Keratinocyte (primary cell): ENCODE measurements at regions not wholly inside any gene's neighbourhood (a gene's known extent, or its start where the extent isn't known, plus 50 kb on each side); places are given as distances from the start of the nearest gene placed in this dataset.

Source experiments
- DNase-seq: peaks from one replicate; pipeline ENCODE4 v3.0.0-alpha.2; 2011; ENCODE audit warnings: low read depth, missing footprints, low spot score
- FAIRE-seq: peaks from 2 replicates; lab custom pipeline; 2011; peaks lifted over from hg19 to GRCh38; lab: Jason Lieb, UNC
- H2AFZ ChIP-seq: 2 replicates; pipeline ENCODE4 v1.6.0; 2012; ENCODE audit warnings: low read length, control low read depth, inconsistent platforms; ENCODE audit not compliant: control insufficient read depth
- H3K27ac ChIP-seq: 2 replicates; pipeline ENCODE4 v1.5.1; 2011; ENCODE audit warnings: low read length; ENCODE audit not compliant: control insufficient read depth, insufficient read depth
- H3K27me3 ChIP-seq: 3 replicates; pipeline ENCODE4 v1.6.0; 2011; ENCODE audit warnings: low read length; ENCODE audit not compliant: control insufficient read depth, insufficient read depth; ENCODE audit errors: extremely low read depth
- H3K36me3 ChIP-seq, 2 experiments: 2 replicates in 1 of 2; 3 replicates in 1 of 2; pipeline ENCODE4 v1.5.1; 2011; ENCODE audit warnings: low read length in 2 of 2, mild to moderate bottlenecking in 1 of 2; ENCODE audit not compliant: control insufficient read depth in 2 of 2, insufficient read depth in 2 of 2; ENCODE audit errors: extremely low read depth in 1 of 2
- H3K4me1 ChIP-seq: 3 replicates; pipeline ENCODE4 v1.5.1; 2011; ENCODE audit warnings: low read length; ENCODE audit not compliant: control insufficient read depth, insufficient read depth; ENCODE audit errors: extremely low read depth
- H3K4me2 ChIP-seq: 3 replicates; pipeline ENCODE4 v1.6.0; 2011; ENCODE audit warnings: low read depth, low read length; ENCODE audit not compliant: control insufficient read depth, insufficient read depth; ENCODE audit errors: extremely low read depth
- H3K4me3 ChIP-seq, 3 experiments: fragments of 200-600 bp in 1 of 3; sonication (generic) in 1 of 3; 2 replicates in 2 of 3; 3 replicates in 1 of 3; pipeline ENCODE4 v1.5.1; 2011 to 2016; ENCODE audit warnings: low read length in 3 of 3, mild to moderate bottlenecking in 3 of 3, control low read depth in 2 of 3, inconsistent platforms in 1 of 3, low read depth in 1 of 3, mixed read lengths in 1 of 3, mixed run types in 1 of 3, moderate library complexity in 1 of 3; ENCODE audit not compliant: control insufficient read depth in 2 of 3, insufficient read depth in 2 of 3; ENCODE audit errors: extremely low read depth in 1 of 3
- H3K79me2 ChIP-seq: 2 replicates; pipeline ENCODE4 v1.6.0; 2012; ENCODE audit warnings: low read length; ENCODE audit not compliant: control insufficient read depth, insufficient read depth
- H3K9ac ChIP-seq: 3 replicates; pipeline ENCODE4 v1.6.0; 2011; ENCODE audit warnings: low read length; ENCODE audit not compliant: control insufficient read depth, insufficient read depth; ENCODE audit errors: extremely low read depth
- H3K9me1 ChIP-seq: 3 replicates; pipeline ENCODE4 v1.6.0; 2011; ENCODE audit warnings: low read length; ENCODE audit not compliant: control insufficient read depth, insufficient read depth; ENCODE audit errors: extremely low read depth
- H3K9me3 ChIP-seq: 2 replicates; pipeline ENCODE4 v1.5.1; 2012; ENCODE audit warnings: low read depth, low read length; ENCODE audit not compliant: control insufficient read depth
- H4K20me1 ChIP-seq: 3 replicates; pipeline ENCODE4 v1.6.0; 2011; ENCODE audit warnings: low read length; ENCODE audit not compliant: control insufficient read depth, insufficient read depth; ENCODE audit errors: extremely low read depth
- CTCF ChIP-seq, 3 experiments: IDR thresholded peaks in 1 of 3; conservative IDR thresholded peaks in 1 of 3; optimal IDR thresholded peaks in 1 of 3; 2 replicates in 2 of 3; 3 replicates in 1 of 3; pipeline versions ENCODE3 to v1.5.1; 2011; ENCODE audit warnings: low read length in 3 of 3, mild to moderate bottlenecking in 3 of 3, moderate library complexity in 2 of 3, control low read depth in 1 of 3, inconsistent platforms in 1 of 3; ENCODE audit not compliant: insufficient read depth in 2 of 3; ENCODE audit errors: extremely low read depth in 1 of 3
- EZH2 ChIP-seq: IDR thresholded peaks from one replicate; pipeline ENCODE4 v1.6.1; 2012; ENCODE audit warnings: inconsistent platforms, mild to moderate bottlenecking, low read length, moderate library complexity
- dilution Hi-C: fragments of 300-500 bp; cut with MboI; formaldehyde crosslinking; loops from one replicate; pipeline ENCODE4 v1.7.0; 2020; ENCODE audit warnings: low sequenced_read_pairs; ENCODE audit not compliant: extremely low pct_ligation_motif_present

DNA sequence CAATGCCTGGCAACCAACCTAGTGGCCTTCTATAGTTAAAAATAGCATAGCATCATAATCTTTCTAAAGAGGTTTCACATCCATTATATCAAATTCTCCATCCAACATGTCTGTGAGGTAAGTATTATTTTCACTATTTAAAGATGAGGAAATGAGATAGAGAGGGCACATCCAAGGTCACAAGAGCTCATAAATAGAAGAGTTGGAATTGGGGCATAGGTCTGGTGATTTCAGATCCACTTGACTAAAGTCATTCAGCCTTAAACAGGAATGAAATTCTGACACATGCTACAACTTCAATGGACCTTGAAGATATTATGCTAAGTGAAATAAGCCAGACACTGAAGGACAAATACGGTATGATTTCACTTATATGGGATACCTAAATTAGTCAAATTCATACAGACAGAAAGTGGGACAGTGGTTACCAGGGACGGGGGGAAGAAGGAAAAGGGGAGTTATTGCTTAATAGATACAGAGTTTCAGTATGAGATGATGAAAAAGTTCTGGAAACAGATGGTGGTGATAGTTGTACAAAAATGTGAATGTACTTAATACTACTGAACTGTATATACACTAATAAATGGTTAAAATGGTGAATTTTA lies 259.6 kb upstream of the NR4A3 start:
- Histone ChIP-seq H3K36me3 (no peaks in the 10 kb centered on the region), H3K9ac (no peak overlapping the region), H3K27me3 (no peaks in the 10 kb centered on the region), H3K9me3 (no peaks in the 10 kb centered on the region), H3K4me3 (no peak overlapping the region), H3K4me2 (no peak overlapping the region), H3K27ac (no peak overlapping the region), H3K79me2 (no peaks in the 10 kb centered on the region), H2AFZ (no peak overlapping the region), H3K4me1 (no peaks in the 10 kb centered on the region), H3K9me1 (no peaks in the 10 kb centered on the region), H4K20me1 (no peaks in the 10 kb centered on the region)
- no peak for TF ChIP-seq CTCF (optimal IDR thresholded peaks at IDR 0.05 in 1 of 3, IDR thresholded peaks at IDR 0.05 in 1 of 3, conservative IDR thresholded peaks at IDR 0.05 in 1 of 3; ENCODE audit: extremely low read depth in 1 of 3, insufficient read depth in 2 of 3, low read length in 3 of 3)
- no peak for TF ChIP-seq EZH2
- FAIRE-seq (no peak), DNase-seq (no peak)
- dilution Hi-C loops = no loop called here

DNA sequence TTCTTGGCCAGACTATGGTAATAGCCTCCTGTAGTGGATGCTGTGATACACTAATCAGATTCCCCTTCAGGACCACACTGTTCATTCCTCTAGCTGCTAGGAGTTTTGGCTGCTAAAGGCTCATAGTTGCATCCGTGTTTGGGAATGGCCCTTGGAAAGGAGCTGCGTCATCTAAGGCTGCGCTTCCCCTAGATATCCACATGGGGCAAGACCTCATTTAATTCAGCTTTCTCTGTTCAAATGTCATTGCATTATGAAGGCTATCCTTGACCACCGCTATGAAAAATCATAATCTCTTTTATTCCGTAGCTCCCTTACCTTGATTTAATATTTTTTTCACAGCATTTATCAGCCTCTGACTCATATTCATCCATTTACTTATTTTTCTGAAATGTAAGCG lies 258.3 kb upstream of the NR4A3 start:
- Histone ChIP-seq H3K79me2 (no peaks in the 10 kb centered on the region), H3K27ac (no peak overlapping the region), H3K9me3 (no peaks in the 10 kb centered on the region)

More for the DNA sequence above, 258.3 kb upstream of the NR4A3 start:
- FAIRE-seq (no peak), DNase-seq (no peak)
- Histone ChIP-seq H3K36me3 (no peaks in the 10 kb centered on the region), H3K9me1 (no peaks in the 10 kb centered on the region), H3K4me1 (no peaks in the 10 kb centered on the region), H3K4me3 (no peak overlapping the region), H3K4me2 (no peak overlapping the region), H3K9ac (no peak overlapping the region), H4K20me1 (no peaks in the 10 kb centered on the region), H2AFZ (no peak overlapping the region), H3K27me3 (no peaks in the 10 kb centered on the region)
- TF ChIP-seq CTCF (optimal IDR thresholded peaks at IDR 0.05 in 1 of 3, IDR thresholded peaks at IDR 0.05 in 1 of 3, conservative IDR thresholded peaks at IDR 0.05 in 1 of 3; ENCODE audit: extremely low read depth in 1 of 3, insufficient read depth in 2 of 3, low read length in 3 of 3) (no peak), EZH2 (no peak)
- dilution Hi-C loops = no loop called here
